NCI-H146 treated with DMSO at 0.1 percent for 48 hours (cell line): ENCODE measurements at regions not wholly inside any gene's neighbourhood (a gene's known extent, or its start where the extent isn't known, plus 50 kb on each side); places are given as distances from the start of the nearest gene placed in this dataset.

ENCODE experiments used
- DNase-seq: peaks from one replicate; lab custom pipeline; 2025; ENCODE audit not compliant: unreplicated experiment; lab: John Stamatoyannopoulos, UW

GRCh38 chr4:110878413-110878812, 255.5 kb upstream of the PITX2 start:
- no peak for DNase-seq

DNA sequence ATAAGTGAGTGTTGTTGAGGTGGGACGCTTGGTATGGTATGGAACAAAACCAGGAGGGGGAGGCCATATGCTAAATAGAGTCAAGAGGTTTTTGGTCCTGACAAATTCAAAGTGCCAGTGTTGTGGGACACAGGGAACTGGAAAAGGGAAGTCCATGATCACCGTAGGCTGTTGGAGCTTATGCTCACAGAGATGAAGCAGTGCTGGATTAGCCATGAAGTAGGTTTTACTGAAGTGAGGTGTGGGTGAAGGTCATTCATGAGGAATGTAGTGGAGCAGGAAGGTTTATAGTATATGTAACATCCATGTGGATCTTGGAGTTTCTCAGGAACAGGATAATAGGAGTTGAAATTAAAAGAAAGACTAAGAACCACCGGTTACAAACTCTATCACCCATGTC, 256.1 kb upstream of the PITX2 start:
- DNase-seq: no peak

GRCh38 chr4:110886270-110886669, 263.4 kb upstream of the PITX2 start:
- no peak for DNase-seq

- DNase-seq: no peak
Observed at GRCh38 chr4:110886856-110887255, 264.0 kb upstream of the PITX2 start.

GRCh38 chr4:110897784-110898183, 274.9 kb upstream of the PITX2 start:
- no peak for DNase-seq

- no peak for DNase-seq
Observed at GRCh38 chr4:110898290-110898689, 275.4 kb upstream of the PITX2 start.

GRCh38 chr4:110900213-110900769, 277.4 kb upstream of the PITX2 start:
- DNase-seq: no peak

GRCh38 chr4:110902500-110902899, 279.6 kb upstream of the PITX2 start:
- no peak for DNase-seq

GRCh38 chr4:110904435-110905065, 281.7 kb upstream of the PITX2 start:
- no peak for DNase-seq

GRCh38 chr4:110905367-110905766, 282.5 kb upstream of the PITX2 start:
- DNase-seq: no peak

- DNase-seq: no peak
Observed at GRCh38 chr4:110907801-110908313, 285.0 kb upstream of the PITX2 start.

DNA sequence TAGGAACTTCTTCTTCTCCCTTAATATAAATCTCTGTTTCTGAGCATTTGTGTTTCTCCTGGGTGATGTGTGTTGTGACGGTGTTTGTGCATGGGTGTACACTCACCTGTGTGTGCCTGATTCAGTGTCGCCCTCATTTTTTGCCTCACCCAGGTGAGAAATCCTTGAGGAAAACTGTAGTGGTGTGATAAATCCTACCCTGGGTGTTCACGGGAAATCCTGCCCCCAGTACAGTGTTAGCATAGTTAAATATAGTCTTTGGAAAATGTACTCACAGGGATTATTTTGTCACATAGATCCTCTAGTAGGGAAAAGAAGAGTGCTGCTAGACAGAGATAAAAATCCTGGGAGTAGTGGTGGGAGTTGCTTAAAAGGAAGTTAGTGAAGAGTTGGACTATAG, 291.9 kb upstream of the PITX2 start:
- DNase-seq: no peak

- no peak for DNase-seq
Observed at GRCh38 chr4:110915301-110915700, 292.4 kb upstream of the PITX2 start.

- DNase-seq: no peak
Observed at GRCh38 chr4:110916505-110916904, 293.6 kb upstream of the PITX2 start.

- DNase-seq: no peak
Observed at GRCh38 chr4:110917835-110918234, 295.0 kb upstream of the PITX2 start.

- DNase-seq: no peak
Observed at GRCh38 chr4:110920990-110921389, 298.1 kb upstream of the PITX2 start.

GRCh38 chr4:110924761-110925160, 301.9 kb upstream of the PITX2 start:
- no peak for DNase-seq

DNA sequence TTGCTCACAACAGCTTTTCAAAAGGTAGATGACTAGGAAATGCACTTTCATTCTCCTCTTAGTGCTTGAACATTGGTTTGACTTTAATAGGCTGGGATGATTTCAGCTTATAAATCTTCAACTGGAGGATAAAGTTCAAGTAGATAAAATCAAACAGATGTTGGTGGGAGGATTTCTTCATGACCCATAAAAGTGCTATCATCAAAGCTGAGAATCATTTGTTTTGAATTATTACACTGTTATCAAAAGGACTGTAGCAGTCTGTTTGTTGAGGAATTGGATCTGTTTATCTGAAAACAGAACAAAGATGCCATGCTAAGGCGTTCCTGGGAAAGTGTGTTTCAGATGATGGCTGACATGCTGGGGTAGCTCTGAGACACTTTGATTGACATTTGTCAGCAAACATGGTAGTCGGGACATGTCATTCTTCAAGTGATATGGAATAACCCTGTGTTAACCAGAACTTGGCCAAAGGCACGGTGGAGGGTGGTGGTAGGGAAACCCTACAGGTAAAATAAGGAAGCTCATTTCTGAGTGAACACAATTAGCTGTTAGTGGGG, 304.0 kb upstream of the PITX2 start:
- DNase-seq: no peak

DNA sequence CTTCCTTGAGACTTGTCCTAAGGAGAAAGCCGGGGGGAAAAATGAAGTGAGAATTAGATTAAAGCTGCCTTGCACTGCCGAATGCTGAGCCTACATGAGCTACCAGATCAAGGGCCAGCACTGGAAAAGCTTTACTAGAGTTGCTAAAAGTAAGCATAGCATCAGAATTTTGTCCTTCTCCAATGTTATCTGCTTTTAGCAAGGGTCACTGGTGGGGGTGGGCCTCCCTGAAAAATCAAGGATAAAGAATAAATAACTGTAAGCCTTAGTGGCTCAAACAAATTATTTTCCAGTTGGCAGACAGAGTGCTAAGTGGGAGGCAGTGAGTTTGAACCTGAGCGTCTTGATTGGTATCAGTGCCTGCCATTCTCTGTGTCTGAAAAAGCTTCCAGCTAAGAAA, 310.5 kb upstream of the PITX2 start:
- DNase-seq: no peak

GRCh38 chr4:110944501-110944900, 321.6 kb upstream of the PITX2 start:
- no peak for DNase-seq

DNA sequence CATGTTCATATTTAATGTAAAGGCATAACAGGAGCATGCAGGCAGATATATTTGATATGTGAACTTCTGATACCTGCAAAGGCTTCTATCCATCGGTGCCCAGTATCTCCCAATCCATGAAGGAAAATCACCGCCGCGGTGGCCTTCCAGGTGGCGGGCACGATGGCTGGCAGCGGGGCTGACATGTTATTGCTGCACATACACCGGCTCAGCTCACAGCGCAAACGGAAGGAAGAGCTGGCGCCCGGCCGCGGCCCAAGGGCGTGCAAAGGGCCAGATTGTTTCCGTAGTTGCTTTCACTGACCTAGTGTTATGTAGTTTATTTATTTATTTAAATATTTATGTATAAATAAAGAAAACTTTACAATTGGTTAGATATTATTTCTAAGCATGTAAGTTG, 322.7 kb upstream of the PITX2 start:
- DNase-seq: no peak

- DNase-seq: no peak
Observed at GRCh38 chr4:110949542-110949941, 326.7 kb upstream of the PITX2 start.

DNA sequence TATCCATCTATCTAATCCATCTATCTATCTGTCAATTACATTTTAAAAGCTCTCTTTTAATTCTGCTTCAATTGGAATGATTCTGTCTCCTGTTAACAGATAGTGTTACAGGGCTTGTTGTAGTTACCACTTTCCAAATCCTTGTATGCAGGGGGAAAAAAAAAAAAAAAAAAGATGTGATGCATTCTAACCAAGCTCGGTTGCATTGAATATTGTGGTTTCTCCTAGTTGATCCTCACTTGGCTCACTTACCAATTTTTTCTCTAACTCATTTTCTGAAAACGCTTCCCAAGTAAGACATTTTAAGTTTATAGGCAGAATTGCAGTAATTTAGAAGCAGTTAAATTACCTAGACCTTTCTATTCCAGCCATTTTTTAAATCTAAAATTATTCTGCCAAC, 327.9 kb upstream of the PITX2 start:
- no peak for DNase-seq
